Gastrocnemius medialis (tissue), 4 donors: ENCODE measurements at regions not wholly inside any gene's neighbourhood (a gene's known extent, or its start where the extent isn't known, plus 50 kb on each side); places are given as distances from the start of the nearest gene placed in this dataset.

Experiments
- ATAC-seq, 2 donors: fragments of 150-250 bp; one replicate each; pipeline ENCODE4 v1.9.1; 2016
- DNase-seq, 2 donors: peaks; one replicate each; pipeline ENCODE4 v3.0.0-alpha.2; 2019
- H3K27ac ChIP-seq, 4 donors: fragments of 200-600 bp; sonication (generic); 1 replicate in 1 of 4; 2 replicates in 3 of 4; pipeline ENCODE4 v1.5.1; 2016 to 2018; ENCODE audit warnings: mild to moderate bottlenecking in 2 of 4, moderate library complexity in 1 of 4
- H3K27me3 ChIP-seq, 3 donors: fragments of 200-600 bp; sonication (generic) in 2 of 3; 1 replicate in 1 of 3; 2 replicates in 2 of 3; pipeline versions ENCODE4 v1.5.1 to v1.6.0; 2016 to 2019; ENCODE audit warnings: mild to moderate bottlenecking in 1 of 3, moderate library complexity in 1 of 3
- H3K36me3 ChIP-seq, 2 donors: fragments of 200-600 bp; sonication (generic) in 1 of 2; one replicate each; pipeline ENCODE4 v1.5.1; 2017 to 2018
- H3K4me1 ChIP-seq, 2 donors: fragments of 200-600 bp; sonication (generic) in 1 of 2; one replicate each; pipeline ENCODE4 v1.5.1; 2016 to 2017; ENCODE audit warnings: mild to moderate bottlenecking in 2 of 2
- H3K4me3 ChIP-seq, 4 donors: fragments of 200-600 bp; sonication (generic) in 3 of 4; 1 replicate in 1 of 4; 2 replicates in 3 of 4; pipeline ENCODE4 v1.5.1; 2016 to 2019; ENCODE audit warnings: mild to moderate bottlenecking in 2 of 4
- H3K9me3 ChIP-seq, 3 donors: fragments of 200-600 bp; sonication (generic) in 2 of 3; 1 replicate in 1 of 3; 2 replicates in 2 of 3; pipeline ENCODE4 v1.5.1; 2016 to 2019
- POLR2A ChIP-seq, 2 donors: fragments of 450-650 bp; IDR thresholded peaks; one replicate each; pipeline ENCODE4 v1.6.1; 2017; ENCODE audit warnings: antibody characterized with exemption in 2 of 2, mild to moderate bottlenecking in 2 of 2, moderate library complexity in 2 of 2
- in situ Hi-C, 4 donors: fragments of 200-750 bp; cut with MboI; loops; one replicate each; pipeline versions ENCODE4 v1.15.0 to v1.8.0; 2017; ENCODE audit warnings: low sequenced_read_pairs in 4 of 4
- intact Hi-C: fragments of 100-400 bp; cut with DNase I; formaldehyde crosslinking; loops from one replicate; pipeline ENCODE4 v1.15.1; 2023; ENCODE audit warnings: low total_unique reads
- TF ChIP-seq, protein P1 (sequence below), 5 experiments: fragments of 450-650 bp in 3 of 5; fragments of 200-600 bp in 2 of 5; sonication (generic) in 2 of 5; IDR thresholded peaks in 4 of 5; conservative IDR thresholded peaks in 1 of 5; 1 replicate in 4 of 5; 2 replicates in 1 of 5; pipeline ENCODE4 v1.5.1; 2016 to 2019; ENCODE audit warnings: antibody characterized with exemption in 5 of 5, mild to moderate bottlenecking in 3 of 5, moderate library complexity in 3 of 5

- DNase-seq (no peak), ATAC-seq (no peak)
- no peak overlapping the region for H3K27ac ChIP-seq
- in situ Hi-C loops, result no loop called here
- no peak overlapping the region for H3K4me3 ChIP-seq
- no peaks in the 10 kb centered on the region for H3K9me3 ChIP-seq
- no peaks in the 10 kb centered on the region for H3K36me3 ChIP-seq
- no peaks in the 10 kb centered on the region for H3K4me1 ChIP-seq
- intact Hi-C loops, result no loop called here
- H3K27me3 ChIP-seq, result no peaks in the 10 kb centered on the region
- TF ChIP-seq POLR2A (IDR thresholded peaks at IDR 0.05), result no peak
- TF ChIP-seq, protein P1, sequence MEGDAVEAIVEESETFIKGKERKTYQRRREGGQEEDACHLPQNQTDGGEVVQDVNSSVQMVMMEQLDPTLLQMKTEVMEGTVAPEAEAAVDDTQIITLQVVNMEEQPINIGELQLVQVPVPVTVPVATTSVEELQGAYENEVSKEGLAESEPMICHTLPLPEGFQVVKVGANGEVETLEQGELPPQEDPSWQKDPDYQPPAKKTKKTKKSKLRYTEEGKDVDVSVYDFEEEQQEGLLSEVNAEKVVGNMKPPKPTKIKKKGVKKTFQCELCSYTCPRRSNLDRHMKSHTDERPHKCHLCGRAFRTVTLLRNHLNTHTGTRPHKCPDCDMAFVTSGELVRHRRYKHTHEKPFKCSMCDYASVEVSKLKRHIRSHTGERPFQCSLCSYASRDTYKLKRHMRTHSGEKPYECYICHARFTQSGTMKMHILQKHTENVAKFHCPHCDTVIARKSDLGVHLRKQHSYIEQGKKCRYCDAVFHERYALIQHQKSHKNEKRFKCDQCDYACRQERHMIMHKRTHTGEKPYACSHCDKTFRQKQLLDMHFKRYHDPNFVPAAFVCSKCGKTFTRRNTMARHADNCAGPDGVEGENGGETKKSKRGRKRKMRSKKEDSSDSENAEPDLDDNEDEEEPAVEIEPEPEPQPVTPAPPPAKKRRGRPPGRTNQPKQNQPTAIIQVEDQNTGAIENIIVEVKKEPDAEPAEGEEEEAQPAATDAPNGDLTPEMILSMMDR (IDR thresholded peaks at IDR 0.05 in 4 of 5, conservative IDR thresholded peaks at IDR 0.05 in 1 of 5), result no peak
These were observed 233.9 kb upstream of the CSNK1A1L start for GRCh38 chr13:37339386-37339735.

- Histone ChIP-seq H3K4me1 (no peaks in the 10 kb centered on the region), H3K27ac (no peak overlapping the region), H3K9me3 (no peaks in the 10 kb centered on the region), H3K4me3 (no peak overlapping the region), H3K27me3 (no peaks in the 10 kb centered on the region), H3K36me3 (no peaks in the 10 kb centered on the region)
- TF ChIP-seq POLR2A (IDR thresholded peaks at IDR 0.05), result no peak
- TF ChIP-seq, protein P1 (IDR thresholded peaks at IDR 0.05 in 4 of 5, conservative IDR thresholded peaks at IDR 0.05 in 1 of 5), result no peak
- in situ Hi-C loops (no loop called here), intact Hi-C loops (no loop called here)
- DNase-seq (no peak), ATAC-seq (no peak)
These were observed 233.4 kb upstream of the CSNK1A1L start for GRCh38 chr13:37338726-37339385.

GRCh38 chr13:37326334-37326733 is 220.9 kb upstream of the CSNK1A1L start:
- H3K27me3 ChIP-seq, result no peaks in the 10 kb centered on the region

GRCh38 chr13:37319031-37319443 is 213.6 kb upstream of the CSNK1A1L start:
- no peak for ATAC-seq
- no peaks in the 10 kb centered on the region for H3K36me3 ChIP-seq
- DNase-seq, result no peak
- peaks cover 0 to 3% (median 0%) of the 10 kb centered on the region in 3 donors for H3K9me3 ChIP-seq
- H3K27me3 ChIP-seq, result no peaks in the 10 kb centered on the region
- H3K4me1 ChIP-seq, result no peaks in the 10 kb centered on the region
- no peak overlapping the region for H3K4me3 ChIP-seq
- in situ Hi-C loops (no loop called here), intact Hi-C loops (no loop called here)
- H3K27ac ChIP-seq, result no peak overlapping the region
- no peak for TF ChIP-seq POLR2A (IDR thresholded peaks at IDR 0.05)
- TF ChIP-seq, protein P1 (IDR thresholded peaks at IDR 0.05 in 4 of 5, conservative IDR thresholded peaks at IDR 0.05 in 1 of 5), result no peak

More at GRCh38 chr13:37326334-37326733, 220.9 kb upstream of the CSNK1A1L start:
- in situ Hi-C loops, result no loop called here
- no peak overlapping the region for H3K27ac ChIP-seq
- no peaks in the 10 kb centered on the region for H3K4me1 ChIP-seq
- ATAC-seq, result no peak
- TF ChIP-seq, protein P1 (IDR thresholded peaks at IDR 0.05 in 4 of 5, conservative IDR thresholded peaks at IDR 0.05 in 1 of 5), result no peak
- no peak for TF ChIP-seq POLR2A (IDR thresholded peaks at IDR 0.05)
- intact Hi-C loops, result no loop called here
- H3K36me3 ChIP-seq, result no peaks in the 10 kb centered on the region
- no peaks in the 10 kb centered on the region for H3K9me3 ChIP-seq
- no peak for DNase-seq
- H3K4me3 ChIP-seq, result no peak overlapping the region

- no peak for DNase-seq
- intact Hi-C loops, result no loop called here
- TF ChIP-seq, protein P1 (IDR thresholded peaks at IDR 0.05 in 4 of 5, conservative IDR thresholded peaks at IDR 0.05 in 1 of 5), result no peak
- TF ChIP-seq POLR2A (IDR thresholded peaks at IDR 0.05), result no peak
- H3K27me3 ChIP-seq, result no peaks in the 10 kb centered on the region
- H3K4me3 ChIP-seq, result no peak overlapping the region
- H3K36me3 ChIP-seq, result no peaks in the 10 kb centered on the region
- no peak for ATAC-seq
- in situ Hi-C loops, result no loop called here
- no peak overlapping the region for H3K27ac ChIP-seq
- peaks cover 0 to 3% (median 0%) of the 10 kb centered on the region in 3 donors for H3K9me3 ChIP-seq
- H3K4me1 ChIP-seq, result no peaks in the 10 kb centered on the region
These were observed 211.5 kb upstream of the CSNK1A1L start for GRCh38 chr13:37316935-37317334.
